Choroid plexus epithelial cell (primary cell): ENCODE measurements at regions not wholly inside any gene's neighbourhood (a gene's known extent, or its start where the extent isn't known, plus 50 kb on each side); places are given as distances from the start of the nearest gene placed in this dataset.

Experiments
- DNase-seq: peaks from one replicate; pipeline ENCODE4 v3.0.0-alpha.2; 2010; ENCODE audit warnings: low read depth
- H3K4me3 ChIP-seq: 2 replicates; pipeline ENCODE4 v1.5.1; 2011; ENCODE audit warnings: low read depth, mild to moderate bottlenecking, control low read depth, low read length, moderate library complexity
- TF ChIP-seq, protein P1 (sequence below): conservative IDR thresholded peaks from 2 replicates; pipeline ENCODE4 v1.5.1; 2011; ENCODE audit warnings: low read depth, mild to moderate bottlenecking, control low read depth, inconsistent platforms, low read length, moderate library complexity

DNA sequence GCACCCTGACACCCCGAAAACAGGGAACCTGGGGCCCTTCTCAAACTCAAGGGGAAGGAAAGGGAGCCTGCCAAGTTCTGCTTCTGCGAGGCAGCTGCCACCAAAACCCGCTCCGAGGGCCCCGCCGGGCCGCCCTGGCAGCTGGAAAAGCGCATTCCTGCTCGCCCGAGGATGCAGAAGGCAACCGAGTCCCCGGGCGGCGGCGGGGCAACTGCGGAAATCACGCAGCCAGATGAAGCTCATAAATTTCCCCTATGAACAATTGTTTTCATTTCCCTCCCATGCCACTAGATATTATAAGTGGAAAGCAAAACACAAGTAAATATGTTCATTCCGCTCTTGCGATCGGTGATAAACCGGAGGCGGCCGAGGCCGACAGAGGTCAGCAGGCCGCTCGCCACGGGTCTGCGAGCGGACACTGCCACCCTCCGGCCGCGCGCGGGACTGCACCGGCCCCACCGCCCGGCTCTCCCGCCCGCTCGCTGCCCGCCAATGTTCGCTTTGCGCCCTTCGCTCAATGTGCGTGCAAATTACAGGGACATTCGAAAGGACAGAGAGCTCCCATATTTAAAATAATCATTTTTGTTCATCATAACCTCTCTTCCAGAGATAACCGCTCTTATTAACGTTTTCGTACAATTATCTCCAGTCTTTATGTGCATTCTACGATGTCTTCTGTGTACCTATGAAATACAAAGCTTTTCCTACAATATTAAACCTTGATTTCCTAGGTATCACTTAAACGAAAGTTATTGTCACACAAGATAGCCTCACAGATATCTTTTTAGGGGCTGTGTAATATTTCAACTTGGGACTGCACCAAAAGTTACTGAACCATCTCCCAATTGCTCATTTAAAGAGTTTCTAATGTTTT is 120.8 kb upstream of the ZNF507 start:
- TF ChIP-seq, protein P1, sequence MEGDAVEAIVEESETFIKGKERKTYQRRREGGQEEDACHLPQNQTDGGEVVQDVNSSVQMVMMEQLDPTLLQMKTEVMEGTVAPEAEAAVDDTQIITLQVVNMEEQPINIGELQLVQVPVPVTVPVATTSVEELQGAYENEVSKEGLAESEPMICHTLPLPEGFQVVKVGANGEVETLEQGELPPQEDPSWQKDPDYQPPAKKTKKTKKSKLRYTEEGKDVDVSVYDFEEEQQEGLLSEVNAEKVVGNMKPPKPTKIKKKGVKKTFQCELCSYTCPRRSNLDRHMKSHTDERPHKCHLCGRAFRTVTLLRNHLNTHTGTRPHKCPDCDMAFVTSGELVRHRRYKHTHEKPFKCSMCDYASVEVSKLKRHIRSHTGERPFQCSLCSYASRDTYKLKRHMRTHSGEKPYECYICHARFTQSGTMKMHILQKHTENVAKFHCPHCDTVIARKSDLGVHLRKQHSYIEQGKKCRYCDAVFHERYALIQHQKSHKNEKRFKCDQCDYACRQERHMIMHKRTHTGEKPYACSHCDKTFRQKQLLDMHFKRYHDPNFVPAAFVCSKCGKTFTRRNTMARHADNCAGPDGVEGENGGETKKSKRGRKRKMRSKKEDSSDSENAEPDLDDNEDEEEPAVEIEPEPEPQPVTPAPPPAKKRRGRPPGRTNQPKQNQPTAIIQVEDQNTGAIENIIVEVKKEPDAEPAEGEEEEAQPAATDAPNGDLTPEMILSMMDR, result peak; percentile 61
- H3K4me3 ChIP-seq, result peak overlapping the region; percentile 39
- DNase-seq, result peak; percentile 42

DNA sequence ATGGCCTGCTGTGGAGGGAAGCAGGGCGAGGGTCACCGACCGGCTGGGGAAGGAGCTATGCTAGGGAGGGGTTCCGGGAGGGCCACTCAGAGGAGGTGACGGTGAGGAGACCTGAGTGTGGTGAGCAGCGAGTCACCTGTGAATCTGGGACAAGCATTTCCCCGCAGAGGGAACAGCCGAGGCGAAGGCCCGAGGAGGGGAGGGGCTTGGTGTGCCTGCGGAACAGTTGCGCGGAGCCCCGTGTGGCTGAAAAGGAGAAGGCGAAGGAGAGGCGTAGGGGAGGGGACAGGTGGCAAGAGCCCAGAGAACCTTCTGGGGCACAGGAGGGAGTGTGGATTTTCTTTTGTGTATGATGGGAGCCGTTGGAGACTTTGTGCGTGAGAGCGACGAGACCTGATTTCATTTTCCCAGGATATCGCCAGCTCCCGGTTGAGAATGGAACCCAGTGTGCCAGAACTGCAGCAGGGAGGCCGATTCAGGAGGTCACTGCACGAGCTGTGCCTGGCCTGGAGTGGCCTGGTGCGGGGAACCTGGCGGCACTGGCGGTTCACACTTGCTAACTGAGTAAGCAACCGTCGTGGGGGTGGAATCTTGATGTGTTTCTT is 117.7 kb upstream of the ZNF507 start:
- DNase-seq, result no peak
- TF ChIP-seq, protein P1, result no peak
- no peak overlapping the region for H3K4me3 ChIP-seq

DNA sequence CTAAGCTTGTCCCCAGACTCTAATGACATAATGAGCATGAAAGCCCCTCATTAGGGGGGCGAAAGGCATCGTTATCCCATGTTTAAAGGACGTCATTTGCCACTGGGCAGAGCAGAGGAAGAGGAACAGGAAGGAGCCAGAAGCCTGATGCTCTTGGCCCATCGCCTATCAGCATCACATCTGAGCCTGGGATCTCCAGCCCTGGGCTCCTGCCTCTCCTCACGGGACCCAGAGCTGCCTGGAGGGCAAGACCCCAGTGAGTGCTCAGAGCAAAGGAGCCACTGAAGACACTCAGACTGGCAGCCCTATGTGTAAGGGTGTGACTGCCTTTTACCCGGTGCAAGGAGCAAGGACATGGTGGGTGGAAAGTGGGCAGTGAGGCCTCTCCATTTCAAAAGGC is 115.0 kb upstream of the ZNF507 start:
- TF ChIP-seq, protein P1, result no peak
- DNase-seq, result no peak
- no peak overlapping the region for H3K4me3 ChIP-seq

DNA sequence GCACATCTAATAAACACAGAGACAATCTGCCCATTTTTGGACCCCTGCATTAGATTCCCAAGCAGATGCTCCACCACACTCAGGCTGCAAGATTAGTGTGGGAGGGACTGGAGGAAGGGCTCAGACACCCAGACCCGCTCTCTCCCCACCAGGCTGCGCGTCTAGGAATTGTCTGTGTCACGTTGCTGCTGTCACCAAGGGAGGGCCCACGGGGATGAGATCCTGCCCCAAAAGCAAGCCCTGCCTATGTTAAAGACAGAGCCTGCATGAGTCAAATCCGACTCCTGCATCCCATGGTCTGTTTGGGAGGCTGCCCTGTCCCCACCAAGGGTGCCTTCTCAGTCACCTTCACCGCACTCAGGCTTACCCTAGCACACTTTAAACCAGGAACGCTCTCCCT is 114.4 kb upstream of the ZNF507 start:
- no peak overlapping the region for H3K4me3 ChIP-seq
- TF ChIP-seq, protein P1, result no peak
- no peak for DNase-seq

DNA sequence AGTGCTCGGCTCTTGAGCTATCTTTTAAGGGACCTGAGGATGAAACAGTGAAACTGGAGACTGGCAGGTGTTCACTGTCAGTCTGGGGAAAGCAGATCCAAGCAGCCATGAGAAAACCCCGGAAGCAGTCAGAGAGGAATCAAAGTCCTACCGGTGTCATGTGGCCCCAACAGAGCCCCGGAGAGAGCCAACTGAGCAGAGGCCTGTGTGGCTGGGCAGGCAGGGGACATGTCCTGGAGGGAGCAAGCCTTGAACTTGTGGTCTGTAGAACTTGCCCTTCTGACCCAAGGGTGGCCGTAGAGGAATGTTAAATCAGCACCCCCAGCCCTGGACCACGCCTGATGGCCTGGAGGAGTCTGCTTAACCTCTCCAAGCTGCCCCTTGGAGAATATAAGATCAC is 113.7 kb upstream of the ZNF507 start:
- TF ChIP-seq, protein P1, result no peak
- no peak overlapping the region for H3K4me3 ChIP-seq
- no peak for DNase-seq

DNA sequence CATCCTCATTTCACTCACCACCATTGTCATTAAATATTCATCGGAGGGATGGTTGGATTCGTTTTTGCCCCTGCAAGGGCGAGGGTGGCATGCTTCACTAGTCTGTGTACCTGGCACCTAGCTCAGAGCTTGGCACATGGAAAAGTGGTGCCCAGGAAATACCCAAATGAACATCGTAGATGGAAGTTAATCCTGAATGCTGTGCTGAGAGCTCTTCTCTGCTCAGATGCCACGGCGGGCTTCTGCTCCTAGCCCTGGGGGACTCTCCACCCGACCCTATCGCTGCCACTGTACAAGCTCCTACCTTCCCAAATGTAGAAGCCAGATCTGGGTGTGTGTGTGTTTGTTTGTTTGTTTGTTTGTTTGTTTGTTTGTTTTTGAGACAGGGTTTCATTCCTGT is 113.0 kb upstream of the ZNF507 start:
- H3K4me3 ChIP-seq, result no peak overlapping the region
- TF ChIP-seq, protein P1, result no peak
- no peak for DNase-seq

DNA sequence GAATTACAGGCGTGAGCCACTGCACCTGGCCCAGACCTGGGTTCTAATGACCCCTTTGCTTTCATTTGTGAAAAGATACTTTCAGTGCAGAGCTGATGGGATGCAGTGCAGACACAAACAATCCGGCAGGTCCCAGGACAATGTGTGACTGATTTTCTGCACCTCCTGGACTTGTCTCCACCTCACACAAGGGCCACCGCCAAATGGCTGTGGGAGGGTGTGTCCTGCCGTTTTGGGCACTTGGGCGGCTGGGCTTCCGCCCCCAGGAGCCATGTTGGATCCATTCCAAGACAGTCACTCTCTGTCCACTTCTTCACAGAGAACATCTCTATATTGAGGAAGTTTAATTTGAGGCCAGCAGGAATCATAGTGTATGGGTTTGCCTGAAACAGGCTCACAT is 112.3 kb upstream of the ZNF507 start:
- TF ChIP-seq, protein P1, result no peak
- DNase-seq, result no peak
- no peak overlapping the region for H3K4me3 ChIP-seq
